Endodermal cell (in vitro differentiated cells): ENCODE measurements at regions not wholly inside any gene's neighbourhood (a gene's known extent, or its start where the extent isn't known, plus 50 kb on each side); places are given as distances from the start of the nearest gene placed in this dataset.

ENCODE experiments used
- DNase-seq: peaks from one replicate; pipeline ENCODE4 v3.0.0-alpha.2; 2017
- H3K27ac ChIP-seq: 2 replicates; pipeline ENCODE4 v1.5.1; 2013; ENCODE audit warnings: mild to moderate bottlenecking, low read depth, low read length, moderate library complexity
- H3K27me3 ChIP-seq: 2 replicates; pipeline ENCODE4 v1.6.1; 2013; ENCODE audit warnings: mild to moderate bottlenecking, low read length, moderate library complexity; ENCODE audit not compliant: insufficient read depth, control insufficient read depth, poor library complexity, severe bottlenecking
- H3K36me3 ChIP-seq: 2 replicates; pipeline ENCODE4 v1.7.0; 2013; ENCODE audit warnings: mild to moderate bottlenecking, low read length, moderate library complexity; ENCODE audit not compliant: control insufficient read depth, insufficient read depth
- H3K4me1 ChIP-seq: one replicate; pipeline ENCODE4 v1.7.0; 2013; ENCODE audit warnings: low read length; ENCODE audit not compliant: control insufficient read depth, insufficient read depth
- H3K4me3 ChIP-seq: 2 replicates; pipeline ENCODE4 v1.5.1; 2013; ENCODE audit warnings: mild to moderate bottlenecking, low read length, moderate library complexity
- H3K9ac ChIP-seq: 2 replicates; pipeline ENCODE4 v1.6.1; 2013; ENCODE audit warnings: mild to moderate bottlenecking, low read length, moderate library complexity; ENCODE audit not compliant: poor library complexity, severe bottlenecking; ENCODE audit errors: extremely low read depth
- H3K9me3 ChIP-seq: 2 replicates; pipeline ENCODE4 v1.6.1; 2013; ENCODE audit warnings: mild to moderate bottlenecking, low read length, moderate library complexity; ENCODE audit not compliant: control insufficient read depth
- H3K27ac Mint-ChIP-seq: 2 replicates; pipeline ENCODE4 v1.8.0; 2020; ENCODE audit warnings: mixed read lengths
- H3K27me3 Mint-ChIP-seq: 2 replicates; pipeline ENCODE4 v1.8.0; 2021; ENCODE audit warnings: mild to moderate bottlenecking, mixed read lengths; ENCODE audit not compliant: insufficient read depth
- H3K36me3 Mint-ChIP-seq: 2 replicates; pipeline ENCODE4 v1.8.0; 2020; ENCODE audit warnings: low read depth, mixed read lengths
- H3K4me1 Mint-ChIP-seq: 2 replicates; pipeline ENCODE4 v1.8.0; 2020; ENCODE audit warnings: mixed read lengths
- H3K4me3 Mint-ChIP-seq: 2 replicates; pipeline ENCODE4 v1.8.0; 2020; ENCODE audit warnings: mild to moderate bottlenecking, moderate library complexity, mixed read lengths
- H3K9me3 Mint-ChIP-seq: 2 replicates; pipeline ENCODE4 v1.8.0; 2020; ENCODE audit warnings: mild to moderate bottlenecking, mixed read lengths
- CTCF ChIP-seq: fragments of 200-600 bp; sonication (generic); conservative IDR thresholded peaks from 2 replicates; pipeline ENCODE4 v1.5.0; 2021; ENCODE audit warnings: antibody characterized with exemption, mild to moderate bottlenecking
- WGBS, 2 experiments: methylation state at CpG; one replicate each; pipeline versions ENCODE4 v1.1.5 to v1.1.7; 2013; ENCODE audit warnings: missing lambda C conversion rate in 2 of 2, mixed read lengths in 1 of 2; ENCODE audit not compliant: insufficient coverage in 1 of 2, insufficient read length in 1 of 2; 5-methylcytosine and 5-hydroxymethylcytosine counted together

GRCh38 chr18:67969458-67969857 lies 452.9 kb upstream of the DSEL start:
- H3K27ac ChIP-seq = no peak overlapping the region
- DNase-seq = no peak
- H3K9me3 ChIP-seq = no peaks in the 10 kb centered on the region
- H3K9ac ChIP-seq = no peak overlapping the region
- no peak for TF ChIP-seq CTCF
- no peaks in the 10 kb centered on the region for H3K27me3 ChIP-seq
- WGBS, 2 experiments = 92% methylated on average over 1 of the region's 1 CpG; no CpG with 5 or more reads in 1 of the 2 experiments
- no peak overlapping the region for H3K27ac Mint-ChIP-seq
- no peaks in the 10 kb centered on the region for H3K36me3 ChIP-seq
- no peaks in the 10 kb centered on the region for H3K4me1 Mint-ChIP-seq
- H3K4me3 Mint-ChIP-seq = no peak overlapping the region
- no peaks in the 10 kb centered on the region for H3K36me3 Mint-ChIP-seq
- no peaks in the 10 kb centered on the region for H3K9me3 Mint-ChIP-seq
- no peaks in the 10 kb centered on the region for H3K27me3 Mint-ChIP-seq
- H3K4me1 ChIP-seq = no peaks in the 10 kb centered on the region
- no peak overlapping the region for H3K4me3 ChIP-seq

- Mint-ChIP-seq H3K36me3 (no peaks in the 10 kb centered on the region), H3K4me1 (no peaks in the 10 kb centered on the region), H3K27me3 (no peaks in the 10 kb centered on the region), H3K4me3 (no peak overlapping the region), H3K27ac (no peak overlapping the region), H3K9me3 (no peaks in the 10 kb centered on the region)
- no peak for TF ChIP-seq CTCF
- H3K4me1 ChIP-seq = no peaks in the 10 kb centered on the region
- no peaks in the 10 kb centered on the region for H3K27me3 ChIP-seq
- no peaks in the 10 kb centered on the region for H3K36me3 ChIP-seq
- no peak overlapping the region for H3K27ac ChIP-seq
- H3K9ac ChIP-seq = no peak overlapping the region
- H3K9me3 ChIP-seq = no peaks in the 10 kb centered on the region
- no CpG with 5 or more reads among the region's 1 CpG for WGBS, 2 experiments
- no peak overlapping the region for H3K4me3 ChIP-seq
- DNase-seq = no peak
These were observed 449.7 kb upstream of the DSEL start for GRCh38 chr18:67966224-67966623.

- Histone ChIP-seq H3K4me3 (no peak overlapping the region), H3K9me3 (no peaks in the 10 kb centered on the region), H3K27ac (no peak overlapping the region), H3K27me3 (no peaks in the 10 kb centered on the region), H3K36me3 (no peaks in the 10 kb centered on the region), H3K9ac (no peak overlapping the region), H3K4me1 (no peaks in the 10 kb centered on the region)
- H3K27ac Mint-ChIP-seq = no peak overlapping the region
- no peaks in the 10 kb centered on the region for H3K4me1 Mint-ChIP-seq
- no peak overlapping the region for H3K4me3 Mint-ChIP-seq
- no peak for TF ChIP-seq CTCF
- no peaks in the 10 kb centered on the region for H3K27me3 Mint-ChIP-seq
- H3K36me3 Mint-ChIP-seq = no peaks in the 10 kb centered on the region
- no peak for DNase-seq
- no peaks in the 10 kb centered on the region for H3K9me3 Mint-ChIP-seq
- 89% methylated on average over 3 of the region's 4 CpGs; no CpG with 5 or more reads in 1 of the 2 experiments for WGBS, 2 experiments
These were observed 447.9 kb upstream of the DSEL start for GRCh38 chr18:67964462-67964861.
